AG04450 (cell line): ENCODE measurements at regions not wholly inside any gene's neighbourhood (a gene's known extent, or its start where the extent isn't known, plus 50 kb on each side); places are given as distances from the start of the nearest gene placed in this dataset.
"Not testable (repeated sequence)": the region's sequence is repeated elsewhere in the genome, so short reads cannot be mapped to it uniquely, and the experiment has no call there.

Experiments
- CTCF ChIA-PET: fragments of 300-600, 350-600 bp; formaldehyde crosslinking; extraction: SDS; loops from one replicate; lab custom pipeline; 2022; ENCODE audit warnings: antibody characterized with exemption, inconsistent platforms; lab: Charles Lee
- POLR2A ChIA-PET: fragments of 350-600 bp; formaldehyde crosslinking; extraction: SDS; loops from one replicate; lab custom pipeline; 2021; ENCODE audit warnings: antibody characterized with exemption, inconsistent platforms; lab: Yijun Ruan, JAX
- DNase-seq: peaks from one replicate; pipeline ENCODE4 v3.0.0-alpha.2; 2011; ENCODE audit warnings: low read depth, low spot score
- H3K27ac ChIP-seq: one replicate; pipeline ENCODE4 v1.5.1; 2012; ENCODE audit warnings: low read depth, low read length, control low read depth
- H3K27me3 ChIP-seq: one replicate; pipeline ENCODE4 v1.6.0; 2012; ENCODE audit warnings: low read length; ENCODE audit not compliant: control insufficient read depth, insufficient read depth
- H3K4me3 ChIP-seq: 2 replicates; pipeline ENCODE4 v1.5.1; 2011; ENCODE audit warnings: mild to moderate bottlenecking, low read depth, low read length, control low read depth
- H3K9me3 ChIP-seq: 2 replicates; pipeline ENCODE4 v1.5.1; 2012; ENCODE audit warnings: low read length; ENCODE audit not compliant: control insufficient read depth, insufficient read depth
- TF ChIP-seq, protein P1 (sequence below): IDR thresholded peaks from 2 replicates; pipeline ENCODE4 v1.5.1; 2011; ENCODE audit warnings: low read depth, low read length, control low read depth, inconsistent platforms

- peaks cover 15% of the 10 kb centered on the region for H3K9me3 ChIP-seq
- no peaks in the 10 kb centered on the region for H3K27me3 ChIP-seq
- POLR2A ChIA-PET, result no interaction called here
- H3K27ac ChIP-seq, result no peak overlapping the region
- CTCF ChIA-PET, result no interaction called here
- no peak overlapping the region for H3K4me3 ChIP-seq
- DNase-seq, result no peak
- TF ChIP-seq, protein P1, sequence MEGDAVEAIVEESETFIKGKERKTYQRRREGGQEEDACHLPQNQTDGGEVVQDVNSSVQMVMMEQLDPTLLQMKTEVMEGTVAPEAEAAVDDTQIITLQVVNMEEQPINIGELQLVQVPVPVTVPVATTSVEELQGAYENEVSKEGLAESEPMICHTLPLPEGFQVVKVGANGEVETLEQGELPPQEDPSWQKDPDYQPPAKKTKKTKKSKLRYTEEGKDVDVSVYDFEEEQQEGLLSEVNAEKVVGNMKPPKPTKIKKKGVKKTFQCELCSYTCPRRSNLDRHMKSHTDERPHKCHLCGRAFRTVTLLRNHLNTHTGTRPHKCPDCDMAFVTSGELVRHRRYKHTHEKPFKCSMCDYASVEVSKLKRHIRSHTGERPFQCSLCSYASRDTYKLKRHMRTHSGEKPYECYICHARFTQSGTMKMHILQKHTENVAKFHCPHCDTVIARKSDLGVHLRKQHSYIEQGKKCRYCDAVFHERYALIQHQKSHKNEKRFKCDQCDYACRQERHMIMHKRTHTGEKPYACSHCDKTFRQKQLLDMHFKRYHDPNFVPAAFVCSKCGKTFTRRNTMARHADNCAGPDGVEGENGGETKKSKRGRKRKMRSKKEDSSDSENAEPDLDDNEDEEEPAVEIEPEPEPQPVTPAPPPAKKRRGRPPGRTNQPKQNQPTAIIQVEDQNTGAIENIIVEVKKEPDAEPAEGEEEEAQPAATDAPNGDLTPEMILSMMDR, result no peak
These were observed 1789.9 kb downstream of the MRPL39 start for GRCh38 chr21:23817337-23817736.

- H3K27me3 ChIP-seq, result no peaks in the 10 kb centered on the region
- no peak for DNase-seq
- CTCF ChIA-PET, result no interaction called here
- no peak overlapping the region for H3K27ac ChIP-seq
- H3K9me3 ChIP-seq, result peaks cover 10% of the 10 kb centered on the region
- POLR2A ChIA-PET, result no interaction called here
- TF ChIP-seq, protein P1, result no peak
- no peak overlapping the region for H3K4me3 ChIP-seq
These were observed 1794.8 kb downstream of the MRPL39 start for GRCh38 chr21:23812485-23812884.

GRCh38 chr21:23811805-23812204, 1795.5 kb downstream of the MRPL39 start:
- Histone ChIP-seq H3K27ac (no peak overlapping the region), H3K4me3 (no peak overlapping the region), H3K27me3 (no peaks in the 10 kb centered on the region), H3K9me3 (peaks cover 15% of the 10 kb centered on the region)
- CTCF ChIA-PET, result no interaction called here
- TF ChIP-seq, protein P1, result no peak
- DNase-seq, result no peak
- POLR2A ChIA-PET, result no interaction called here

DNA sequence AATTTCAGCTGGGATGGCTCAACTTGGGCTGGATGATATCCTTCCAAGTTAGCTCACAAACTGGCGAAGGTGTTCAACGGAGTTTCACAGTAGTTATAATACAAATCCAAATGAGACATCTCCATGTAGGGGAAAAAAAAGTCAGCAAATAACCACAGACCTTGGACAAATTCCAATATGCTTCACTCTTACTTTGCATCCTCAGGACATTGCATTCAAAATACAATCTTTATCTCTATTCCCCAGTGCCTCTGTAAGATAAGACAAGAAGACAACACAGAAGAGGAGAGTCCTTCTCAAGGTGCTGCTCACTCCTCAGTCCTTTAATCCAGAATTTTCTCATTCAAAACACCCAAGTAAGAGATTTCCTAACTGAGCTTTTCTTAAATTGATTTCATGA, 1797.7 kb downstream of the MRPL39 start:
- Histone ChIP-seq H3K4me3 (no peak overlapping the region), H3K9me3 (peaks cover 11% of the 10 kb centered on the region), H3K27me3 (no peaks in the 10 kb centered on the region), H3K27ac (no peak overlapping the region)
- DNase-seq, result no peak
- TF ChIP-seq, protein P1, result no peak
- POLR2A ChIA-PET, result no interaction called here
- CTCF ChIA-PET, result no interaction called here

DNA sequence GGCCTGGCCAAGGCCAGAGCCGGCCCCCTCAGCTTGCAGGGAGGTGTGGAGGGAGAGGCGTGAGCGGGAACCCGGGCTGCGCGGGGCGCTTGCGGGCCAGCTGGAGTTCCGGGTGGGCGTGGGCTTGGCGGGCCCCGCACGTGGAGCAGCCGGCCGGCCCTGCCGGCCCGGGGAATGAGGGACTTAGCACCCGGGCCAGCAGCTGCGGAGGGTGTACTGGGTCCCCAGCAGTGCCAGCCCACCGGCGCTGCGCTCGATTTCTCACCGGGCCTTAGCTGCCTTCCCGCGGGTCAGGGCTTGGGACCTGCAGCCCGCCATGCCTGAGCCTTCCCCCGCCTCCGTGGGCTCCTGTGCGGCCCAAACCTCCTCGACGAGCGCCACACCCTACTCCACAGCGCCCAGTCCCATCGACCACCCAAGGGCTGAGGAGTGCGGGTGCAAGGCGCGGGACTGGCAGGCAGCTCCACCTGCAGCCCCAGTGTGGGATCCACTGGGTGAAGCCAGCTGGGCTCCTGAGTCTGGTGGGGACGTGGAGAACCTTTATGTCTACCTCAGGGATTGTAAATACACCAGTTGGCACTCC, 1800.2 kb downstream of the MRPL39 start:
- CTCF ChIA-PET, H3K4me3 ChIP-seq, H3K27me3 ChIP-seq, H3K27ac ChIP-seq, DNase-seq, POLR2A ChIA-PET: not testable (repeated sequence)
- peaks cover 11% of the 10 kb centered on the region for H3K9me3 ChIP-seq
